ENCODE measurements at regions not wholly inside any gene's neighbourhood (a gene's known extent, or its start where the extent isn't known, plus 50 kb on each side); places are given as distances from the start of the nearest gene placed in this dataset.

DNA sequence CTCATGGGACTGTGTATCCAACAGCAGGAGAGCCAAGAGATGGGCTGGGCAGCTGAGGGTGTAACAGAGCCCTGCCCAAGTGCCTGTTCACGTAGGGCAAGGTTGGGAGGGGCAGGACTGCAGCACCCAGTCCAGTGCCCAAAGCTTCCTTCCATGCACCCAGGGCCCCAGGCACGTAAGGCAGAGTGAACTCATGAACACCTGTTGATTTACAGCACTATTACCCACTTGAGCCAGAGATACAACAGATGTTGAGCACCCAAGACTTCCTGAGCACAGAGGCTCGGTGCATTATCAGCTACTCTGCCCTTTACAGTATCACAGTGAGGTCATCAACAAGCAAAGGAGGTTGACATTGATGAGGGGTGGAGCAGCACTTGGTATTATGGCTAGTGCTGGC lies 50.2 kb upstream of the FHL2 start:
- no peak for TF ChIP-seq CTCF (conservative IDR thresholded peaks at IDR 0.05 in 1 of 2, IDR thresholded peaks at IDR 0.05 in 1 of 2; ENCODE audit: extremely low read depth in 1 of 2, insufficient read depth in 1 of 2, low read depth in 1 of 2, low read length in 2 of 2)
- no peak for TF ChIP-seq EZH2 (IDR thresholded peaks at IDR 0.05; ENCODE audit: borderline replicate concordance, low read length)
